ENCODE measurements at regions not wholly inside any gene's neighbourhood (a gene's known extent, or its start where the extent isn't known, plus 50 kb on each side); places are given as distances from the start of the nearest gene placed in this dataset.
"Not testable (repeated sequence)": the region's sequence is repeated elsewhere in the genome, so short reads cannot be mapped to it uniquely, and the experiment has no call there.

GRCh38 chr13:18673794-18674193 is 507.8 kb downstream of the TUBA3C start:
- TF ChIP-seq CTCF (IDR thresholded peaks at IDR 0.05; ENCODE audit: low read length); EZH2 (IDR thresholded peaks at IDR 0.05; ENCODE audit: borderline replicate concordance, low read length): not testable (repeated sequence)
